ENCODE measurements at regions not wholly inside any gene's neighbourhood (a gene's known extent, or its start where the extent isn't known, plus 50 kb on each side); places are given as distances from the start of the nearest gene placed in this dataset.

DNA sequence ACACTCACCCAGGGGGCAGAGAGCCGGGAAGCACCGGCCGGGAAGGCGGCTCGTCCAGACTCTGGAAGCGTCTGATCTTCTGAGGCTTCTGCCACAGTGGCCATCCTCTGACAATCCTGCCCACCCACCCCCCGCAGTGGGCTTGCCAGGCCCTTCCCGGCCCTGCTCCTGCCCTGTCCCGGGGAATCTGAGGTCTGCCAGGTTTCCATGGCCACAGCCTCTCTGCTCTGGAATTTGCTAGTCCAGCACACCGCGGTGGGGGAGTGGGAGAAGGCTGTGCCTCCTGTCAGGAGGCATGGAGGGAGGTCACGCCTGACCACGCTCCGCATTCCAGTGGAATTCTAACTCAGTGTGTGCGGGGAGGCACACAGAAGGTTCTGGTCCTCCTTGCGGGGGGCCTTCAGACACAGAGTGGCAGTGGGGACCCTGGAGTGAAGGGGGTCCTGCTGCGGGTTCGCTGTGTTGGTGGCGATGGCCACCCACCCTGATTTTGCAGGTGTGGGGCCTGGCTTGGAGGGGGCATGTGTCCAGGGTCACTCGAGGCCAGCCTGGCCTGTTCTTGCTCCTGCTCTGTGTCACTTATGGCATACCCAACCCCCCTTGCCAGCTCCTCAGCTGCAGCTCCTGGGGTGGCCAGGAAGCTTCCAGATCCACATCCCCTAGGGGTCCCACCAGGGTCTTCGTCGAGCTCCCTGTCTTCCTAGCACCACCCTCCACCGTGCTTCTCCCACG lies 55.6 kb upstream of the ADRA2C start:
- H3K27ac ChIP-seq (replicated peaks in 1 of 4), result no peak overlapping the region

DNA sequence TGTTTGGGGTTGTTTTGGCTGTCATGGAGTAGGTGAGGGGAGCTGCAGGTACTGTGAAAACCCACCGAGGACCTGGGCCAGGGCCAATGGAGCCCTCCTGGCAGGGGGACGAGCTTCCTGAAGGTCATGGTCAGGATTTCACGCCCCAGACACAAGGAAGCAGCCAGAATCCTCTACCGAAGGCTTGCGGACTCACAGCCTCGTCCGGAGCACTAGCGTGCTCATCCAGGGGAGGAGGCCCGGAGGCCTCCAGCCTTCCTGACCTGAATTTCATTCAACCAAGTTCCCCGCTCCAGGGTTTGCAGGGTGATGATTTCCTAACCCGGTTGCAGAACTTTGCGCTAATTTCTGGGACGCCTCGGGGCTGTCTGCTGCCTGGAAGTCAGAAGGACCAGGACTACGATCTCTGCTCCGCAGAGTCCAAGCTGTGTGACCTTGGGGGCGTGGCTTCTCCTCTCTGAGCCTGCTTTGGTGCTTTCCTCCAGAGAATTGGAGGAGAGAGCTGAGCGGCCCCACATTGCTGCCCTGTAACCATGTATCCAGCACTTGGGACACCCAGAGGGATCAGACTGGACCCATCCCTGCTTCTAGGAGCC lies 56.2 kb upstream of the ADRA2C start:
- WGBS, result 84% methylated on average over 14 of the region's 18 CpGs
- no peak for DNase-seq (ENCODE audit: extremely low spot score)
- Histone ChIP-seq H3K9me3 (no peaks in the 10 kb centered on the region), H3K27ac (replicated peaks in 1 of 4) (no peak overlapping the region), H3K4me1 (no peaks in the 10 kb centered on the region), H3K27me3 (peaks cover 0 to 72% (median 0%) of the 10 kb centered on the region in 4 donors), H3K36me3 (no peaks in the 10 kb centered on the region), H3K4me3 (no peak overlapping the region)
- no peak for TF ChIP-seq EP300 (IDR thresholded peaks at IDR 0.05)
- TF ChIP-seq, protein P1, sequence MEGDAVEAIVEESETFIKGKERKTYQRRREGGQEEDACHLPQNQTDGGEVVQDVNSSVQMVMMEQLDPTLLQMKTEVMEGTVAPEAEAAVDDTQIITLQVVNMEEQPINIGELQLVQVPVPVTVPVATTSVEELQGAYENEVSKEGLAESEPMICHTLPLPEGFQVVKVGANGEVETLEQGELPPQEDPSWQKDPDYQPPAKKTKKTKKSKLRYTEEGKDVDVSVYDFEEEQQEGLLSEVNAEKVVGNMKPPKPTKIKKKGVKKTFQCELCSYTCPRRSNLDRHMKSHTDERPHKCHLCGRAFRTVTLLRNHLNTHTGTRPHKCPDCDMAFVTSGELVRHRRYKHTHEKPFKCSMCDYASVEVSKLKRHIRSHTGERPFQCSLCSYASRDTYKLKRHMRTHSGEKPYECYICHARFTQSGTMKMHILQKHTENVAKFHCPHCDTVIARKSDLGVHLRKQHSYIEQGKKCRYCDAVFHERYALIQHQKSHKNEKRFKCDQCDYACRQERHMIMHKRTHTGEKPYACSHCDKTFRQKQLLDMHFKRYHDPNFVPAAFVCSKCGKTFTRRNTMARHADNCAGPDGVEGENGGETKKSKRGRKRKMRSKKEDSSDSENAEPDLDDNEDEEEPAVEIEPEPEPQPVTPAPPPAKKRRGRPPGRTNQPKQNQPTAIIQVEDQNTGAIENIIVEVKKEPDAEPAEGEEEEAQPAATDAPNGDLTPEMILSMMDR (IDR thresholded peaks at IDR 0.05), result no peak
- TF ChIP-seq POLR2AphosphoS5 (IDR thresholded peaks at IDR 0.05), result no peak
- no peak for TF ChIP-seq POLR2A (IDR thresholded peaks at IDR 0.05; ENCODE audit: low read depth)
- intact Hi-C loops (cut with DNase I), result no loop called here

More for the DNA sequence above, 55.6 kb upstream of the ADRA2C start:
- Histone ChIP-seq H3K9me3 (no peaks in the 10 kb centered on the region), H3K27me3 (peaks cover 0 to 69% (median 0%) of the 10 kb centered on the region in 4 donors), H3K4me3 (no peak overlapping the region), H3K4me1 (no peaks in the 10 kb centered on the region), H3K36me3 (no peaks in the 10 kb centered on the region)
- DNase-seq (ENCODE audit: extremely low spot score), result no peak
- TF ChIP-seq EP300 (IDR thresholded peaks at IDR 0.05), result no peak
- TF ChIP-seq, protein P1 (IDR thresholded peaks at IDR 0.05), result no peak
- TF ChIP-seq POLR2A (IDR thresholded peaks at IDR 0.05; ENCODE audit: low read depth), result no peak
- no peak for TF ChIP-seq POLR2AphosphoS5 (IDR thresholded peaks at IDR 0.05)
- intact Hi-C loops (cut with DNase I), result no loop called here
- WGBS, result 54% methylated on average over 9 of the region's 24 CpGs

DNA sequence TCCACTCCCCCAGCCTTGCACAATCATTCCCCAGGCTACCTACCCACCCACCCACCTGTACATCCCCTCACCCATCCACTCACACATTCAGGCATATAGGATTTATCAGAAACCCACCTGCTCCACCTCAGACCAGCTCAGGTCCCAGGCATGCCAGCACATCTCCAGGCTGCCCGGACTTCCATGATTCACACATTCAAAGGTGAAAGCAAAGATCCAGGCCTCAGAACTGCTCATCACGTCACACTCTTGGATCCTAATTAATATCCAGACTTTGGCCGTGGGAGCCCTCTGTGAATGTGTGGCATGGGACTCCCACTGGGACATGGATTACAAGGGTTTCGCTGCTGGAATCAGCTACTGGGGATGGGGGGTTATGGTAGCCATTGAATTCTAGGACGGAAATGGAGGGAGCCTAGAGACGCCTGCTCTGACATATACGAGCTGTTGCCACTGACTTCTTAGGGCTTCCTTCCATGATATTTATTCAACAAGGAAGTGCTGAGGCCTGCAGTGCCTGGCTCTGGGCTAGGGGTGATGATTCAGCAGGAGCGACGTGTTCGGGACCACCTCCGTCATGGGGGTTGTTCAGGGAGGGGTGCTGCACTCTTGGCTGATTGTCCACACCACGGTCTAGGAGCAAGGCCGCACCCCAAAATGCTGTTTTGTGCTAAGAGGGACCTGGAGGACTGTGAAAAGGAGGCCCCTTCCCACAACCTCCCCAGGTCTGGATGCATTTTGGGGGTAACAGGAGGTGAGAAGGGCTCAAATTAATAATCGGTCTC lies 56.9 kb upstream of the ADRA2C start:
- 95% methylated on average over 12 of the region's 14 CpGs for WGBS
- no peaks in the 10 kb centered on the region for H3K36me3 ChIP-seq
- intact Hi-C loops (cut with DNase I), result no loop called here
- TF ChIP-seq EP300 (IDR thresholded peaks at IDR 0.05) (no peak), POLR2A (IDR thresholded peaks at IDR 0.05; ENCODE audit: low read depth) (no peak), POLR2AphosphoS5 (IDR thresholded peaks at IDR 0.05) (no peak)
- TF ChIP-seq, protein P1 (IDR thresholded peaks at IDR 0.05), result no peak
- no peak overlapping the region for H3K4me3 ChIP-seq
- no peaks in the 10 kb centered on the region for H3K4me1 ChIP-seq
- no peak overlapping the region for H3K27ac ChIP-seq (replicated peaks in 1 of 4)
- peaks cover 0 to 75% (median 0%) of the 10 kb centered on the region in 4 donors for H3K27me3 ChIP-seq
- DNase-seq (ENCODE audit: extremely low spot score), result no peak
- H3K9me3 ChIP-seq, result no peaks in the 10 kb centered on the region

DNA sequence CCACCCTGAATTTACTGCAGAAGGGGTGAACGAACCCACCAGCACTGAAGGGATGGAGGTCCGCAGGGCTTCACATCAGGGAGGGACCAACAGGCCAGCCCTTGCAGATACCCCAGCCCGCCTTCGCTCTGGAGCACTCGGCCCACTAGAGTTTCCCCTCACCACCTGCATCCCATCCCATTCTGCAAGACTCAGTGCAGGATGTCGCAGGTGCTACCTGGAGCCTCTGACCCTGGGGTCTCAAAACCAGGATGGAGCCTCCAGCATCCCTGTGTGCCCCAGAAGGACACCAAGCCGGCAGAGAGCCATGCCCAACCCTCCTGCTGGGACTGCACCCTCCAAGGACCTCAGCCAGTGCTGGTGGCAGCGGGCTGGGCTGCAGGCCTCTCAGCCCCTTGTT lies 57.6 kb upstream of the ADRA2C start:
- Histone ChIP-seq H3K4me3 (no peak overlapping the region), H3K27ac (replicated peaks in 1 of 4) (no peak overlapping the region), H3K36me3 (no peaks in the 10 kb centered on the region), H3K9me3 (no peaks in the 10 kb centered on the region), H3K27me3 (peaks cover 0 to 75% (median 0%) of the 10 kb centered on the region in 4 donors), H3K4me1 (no peaks in the 10 kb centered on the region)
- no peak for DNase-seq (ENCODE audit: extremely low spot score)
- no peak for TF ChIP-seq POLR2AphosphoS5 (IDR thresholded peaks at IDR 0.05)
- no peak for TF ChIP-seq POLR2A (IDR thresholded peaks at IDR 0.05; ENCODE audit: low read depth)
- TF ChIP-seq, protein P1 (IDR thresholded peaks at IDR 0.05), result no peak
- no peak for TF ChIP-seq EP300 (IDR thresholded peaks at IDR 0.05)
- WGBS, result 96% methylated on average over 4 of the region's 8 CpGs
- intact Hi-C loops (cut with DNase I), result no loop called here
